IMR-90 (cell line): ENCODE measurements at regions not wholly inside any gene's neighbourhood (a gene's known extent, or its start where the extent isn't known, plus 50 kb on each side); places are given as distances from the start of the nearest gene placed in this dataset.

Experiments
- ATAC-seq: fragments of 200-7000 bp; cut with Tn5 transposase; 2 replicates; pipeline ENCODE4 v1.9.1; 2020; ENCODE audit warnings: low read depth, mild to moderate bottlenecking, moderate library complexity
- BruUV-seq: library from RNA; stranded (reverse); fragments of 400-500 nt; replicated peaks from 2 replicates; lab custom pipeline; 2021; lab: Mats Ljungman, UMichigan
- CTCF ChIA-PET: fragments of 300-600 bp; formaldehyde crosslinking; extraction: SDS; loops from one replicate; lab custom pipeline; 2021; ENCODE audit warnings: antibody characterized with exemption; lab: Yijun Ruan, JAX
- POLR2A ChIA-PET: fragments of 300-600 bp; sonication (Branson Sonifier 250); formaldehyde crosslinking; loops from one replicate; lab custom pipeline; 2022; ENCODE audit warnings: antibody characterized with exemption; ENCODE audit not compliant: unreplicated experiment; lab: Charles Lee
- DNase-seq: peaks from one replicate; pipeline ENCODE4 v3.0.0; 2013
- H2AFZ ChIP-seq: replicated peaks from 2 replicates; pipeline ENCODE3; 2013; ENCODE audit warnings: low read length, mild to moderate bottlenecking; ENCODE audit not compliant: poor library complexity
- H2AK5ac ChIP-seq: 2 replicates; pipeline ENCODE4 v1.6.1; 2013; ENCODE audit warnings: low read depth, low read length, inconsistent platforms
- H2AK9ac ChIP-seq: replicated peaks from 2 replicates; pipeline ENCODE3; 2013; ENCODE audit warnings: mild to moderate bottlenecking, low read depth, low read length, moderate library complexity; ENCODE audit not compliant: poor library complexity
- H2BK120ac ChIP-seq: 2 replicates; pipeline ENCODE4 v1.6.1; 2013; ENCODE audit warnings: low read depth, low read length, inconsistent platforms
- H2BK15ac ChIP-seq: 3 replicates; pipeline ENCODE4 v1.6.1; 2013; ENCODE audit warnings: low read depth, low read length, inconsistent platforms
- H2BK20ac ChIP-seq: 2 replicates; pipeline ENCODE4 v1.6.1; 2013; ENCODE audit warnings: low read depth, mild to moderate bottlenecking, inconsistent platforms, low read length, moderate library complexity
- H2BK5ac ChIP-seq: 2 replicates; pipeline ENCODE4 v1.6.1; 2013; ENCODE audit warnings: mild to moderate bottlenecking, low read depth, low read length, inconsistent platforms; ENCODE audit not compliant: poor library complexity, severe bottlenecking
- H3K14ac ChIP-seq: replicated peaks from 2 replicates; pipeline ENCODE4 v1.6.1; 2013; ENCODE audit warnings: low read depth, low read length, inconsistent platforms
- H3K18ac ChIP-seq: 2 replicates; pipeline ENCODE4 v1.6.1; 2013; ENCODE audit warnings: low read depth, low read length, control low read depth
- H3K23ac ChIP-seq: 2 replicates; pipeline ENCODE4 v1.6.1; 2013; ENCODE audit warnings: low read depth, low read length, inconsistent platforms
- H3K27ac ChIP-seq: 2 replicates; pipeline ENCODE4 v1.5.1; 2013; ENCODE audit warnings: mild to moderate bottlenecking, control low read depth, low read length; ENCODE audit not compliant: insufficient read depth
- H3K27me3 ChIP-seq: 2 replicates; pipeline ENCODE4 v1.6.1; 2013; ENCODE audit warnings: low read length; ENCODE audit not compliant: control insufficient read depth, insufficient read depth
- H3K36me3 ChIP-seq: 2 replicates; pipeline ENCODE4 v1.6.1; 2013; ENCODE audit warnings: low read length, mixed read lengths; ENCODE audit not compliant: control insufficient read depth, insufficient read depth
- H3K4ac ChIP-seq: 2 replicates; pipeline ENCODE4 v1.6.1; 2013; ENCODE audit warnings: low read depth, low read length, inconsistent platforms
- H3K4me1 ChIP-seq: 2 replicates; pipeline ENCODE4 v1.6.1; 2013; ENCODE audit warnings: low read length, mixed read lengths; ENCODE audit not compliant: control insufficient read depth, insufficient read depth
- H3K4me2 ChIP-seq: 2 replicates; pipeline ENCODE4 v1.6.1; 2013; ENCODE audit warnings: low read depth, mild to moderate bottlenecking, control low read depth, low read length, moderate library complexity
- H3K4me3 ChIP-seq: 2 replicates; pipeline ENCODE4 v1.5.1; 2013; ENCODE audit warnings: low read depth, mild to moderate bottlenecking, control low read depth, low read length, moderate library complexity; ENCODE audit not compliant: insufficient read depth
- H3K56ac ChIP-seq: 2 replicates; pipeline ENCODE4 v1.6.1; 2013; ENCODE audit warnings: low read length, inconsistent platforms; ENCODE audit not compliant: insufficient read depth; ENCODE audit errors: extremely low read depth
- H3K79me1 ChIP-seq, 2 experiments: 2 replicates each; pipeline ENCODE4 v1.6.1; 2013; ENCODE audit warnings: low read length in 2 of 2, inconsistent platforms in 1 of 2, low read depth in 1 of 2
- H3K9ac ChIP-seq: 2 replicates; pipeline ENCODE4 v1.6.1; 2013; ENCODE audit warnings: low read depth, low read length, control low read depth
- H3K9me1 ChIP-seq: 2 replicates; pipeline ENCODE4 v1.6.1; 2013; ENCODE audit warnings: low read length, inconsistent platforms; ENCODE audit not compliant: insufficient read depth
- H3K9me3 ChIP-seq: 2 replicates; pipeline ENCODE4 v1.6.1; 2013; ENCODE audit warnings: low read length; ENCODE audit not compliant: control insufficient read depth, insufficient read depth
- H4K20me1 ChIP-seq: 2 replicates; pipeline ENCODE4 v1.6.1; 2013; ENCODE audit warnings: low read length, inconsistent platforms; ENCODE audit not compliant: insufficient read depth
- H4K5ac ChIP-seq: 2 replicates; pipeline ENCODE4 v1.6.1; 2013; ENCODE audit warnings: mild to moderate bottlenecking, low read depth, low read length, control low read depth
- H4K8ac ChIP-seq, 2 experiments: 2 replicates each; pipeline ENCODE4 v1.6.1; 2013; ENCODE audit warnings: low read depth in 2 of 2, low read length in 2 of 2, control low read depth in 1 of 2, inconsistent platforms in 1 of 2
- H4K91ac ChIP-seq: 2 replicates; pipeline ENCODE4 v1.6.1; 2013; ENCODE audit warnings: low read depth, low read length, inconsistent platforms; ENCODE audit not compliant: insufficient read depth
- BHLHE40 ChIP-seq: fragments of 150-350 bp; IDR thresholded peaks from 2 replicates; pipeline ENCODE4 v1.6.1; 2016; ENCODE audit warnings: mild to moderate bottlenecking, low read depth, low read length
- CEBPB ChIP-seq: IDR thresholded peaks from 2 replicates; pipeline ENCODE4 v1.6.1; 2012; ENCODE audit warnings: low read depth, low read length, improper control_type of control experiment
- CTCF ChIP-seq: conservative IDR thresholded peaks from 2 replicates; pipeline ENCODE4 v1.5.1; 2012; ENCODE audit warnings: mild to moderate bottlenecking, low read depth, low read length, improper control_type of control experiment
- ELK1 ChIP-seq: fragments of 150-350 bp; IDR thresholded peaks from 2 replicates; pipeline ENCODE4 v1.6.1; 2016; ENCODE audit warnings: low read depth, mild to moderate bottlenecking, low read length, moderate library complexity, borderline replicate concordance
- FOS ChIP-seq: fragments of 150-350 bp; IDR thresholded peaks from 2 replicates; pipeline ENCODE4 v1.6.1; 2016; ENCODE audit warnings: low read depth, low read length
- MXI1 ChIP-seq: IDR thresholded peaks from 2 replicates; pipeline ENCODE4 v1.6.1; 2012; ENCODE audit warnings: low read depth, mild to moderate bottlenecking, low read length, moderate library complexity, borderline replicate concordance
- NFE2L2 ChIP-seq: fragments of 150-350 bp; IDR thresholded peaks from 2 replicates; pipeline ENCODE4 v1.6.1; 2016; ENCODE audit warnings: low read depth, mild to moderate bottlenecking, low read length
- POLR2A ChIP-seq: IDR thresholded peaks from 2 replicates; pipeline ENCODE4 v1.6.1; 2012; ENCODE audit warnings: mild to moderate bottlenecking, low read depth, low read length
- RAD21 ChIP-seq: IDR thresholded peaks from 2 replicates; pipeline ENCODE4 v1.6.1; 2012; ENCODE audit warnings: low read length, improper control_type of control experiment
- RCOR1 ChIP-seq: IDR thresholded peaks from 2 replicates; pipeline ENCODE4 v1.6.1; 2012; ENCODE audit warnings: mild to moderate bottlenecking, low read length, improper control_type of control experiment; ENCODE audit not compliant: insufficient replicate concordance
- RFX5 ChIP-seq: IDR thresholded peaks from 2 replicates; pipeline ENCODE4 v1.8.0; 2012; ENCODE audit warnings: low read depth, mild to moderate bottlenecking, low read length, moderate library complexity
- SMC3 ChIP-seq: fragments of 150-350 bp; IDR thresholded peaks from 2 replicates; pipeline ENCODE4 v1.6.1; 2016; ENCODE audit warnings: low read depth, mild to moderate bottlenecking, antibody characterized with exemption, low read length, moderate library complexity
- USF2 ChIP-seq: fragments of 150-350 bp; IDR thresholded peaks from 2 replicates; pipeline ENCODE4 v1.6.1; 2017; ENCODE audit warnings: mild to moderate bottlenecking, antibody characterized with exemption, low read length, low read depth
- WGBS, 2 experiments: methylation state at CpG; one replicate each; pipeline versions ENCODE4 v1.1.5 to v1.1.7; 2013; ENCODE audit warnings: missing lambda C conversion rate in 2 of 2; ENCODE audit not compliant: insufficient read length in 1 of 2; ENCODE audit errors: extremely low coverage in 2 of 2; 5-methylcytosine and 5-hydroxymethylcytosine counted together
- dilution Hi-C: fragments of 300-500 bp; cut with HindIII; formaldehyde crosslinking; loops from one replicate; pipeline ENCODE4 v1.14.3; 2018; ENCODE audit warnings: low sequenced_read_pairs; ENCODE audit not compliant: unreplicated experiment
- in situ Hi-C: fragments of 300-500 bp; cut with MboI; formaldehyde crosslinking; loops from 3 replicates; pipeline ENCODE4 v1.14.3; 2019; ENCODE audit warnings: low sequenced_read_pairs, inconsistent platforms, mixed read lengths
- intact Hi-C: fragments of 100-400 bp; cut with micrococcal nuclease; formaldehyde crosslinking; loops from 2 replicates; pipeline ENCODE4 v1.10.0; 2022

- Histone ChIP-seq H3K9ac (no peak overlapping the region), H3K18ac (no peak overlapping the region), H2BK120ac (no peak overlapping the region), H3K27me3 (no peaks in the 10 kb centered on the region; the same call in 1 of the 2 replicates), H3K79me1 (no peaks in the 10 kb centered on the region), H4K5ac (no peak overlapping the region), H2BK5ac (no peak overlapping the region), H2BK15ac (no peak overlapping the region), H4K8ac (no peak overlapping the region), H4K20me1 (no peaks in the 10 kb centered on the region), H3K27ac (no peak overlapping the region), H3K4me1 (no peaks in the 10 kb centered on the region), H3K56ac (no peak overlapping the region), H2AK5ac (no peak overlapping the region), H3K4me3 (no peak overlapping the region), H3K14ac (no peak overlapping the region), H2AK9ac (no peak overlapping the region), H4K91ac (no peak overlapping the region), H3K36me3 (no peaks in the 10 kb centered on the region), H3K9me3 (no peaks in the 10 kb centered on the region), H3K4ac (no peak overlapping the region), H2AFZ (no peak overlapping the region), H3K23ac (no peak overlapping the region), H2BK20ac (no peak overlapping the region), H3K4me2 (no peak overlapping the region), H3K9me1 (no peaks in the 10 kb centered on the region)
- in situ Hi-C loops, result no loop called here
- TF ChIP-seq RFX5 (no peak), RCOR1 (no peak), NFE2L2 (no peak), RAD21 (no peak), CTCF (no peak), SMC3 (no peak), USF2 (no peak), MXI1 (no peak), ELK1 (no peak), BHLHE40 (no peak), FOS (no peak), POLR2A (no peak), CEBPB (no peak)
- intact Hi-C loops, result no loop called here
- WGBS, 2 experiments, result no CpG with 5 or more reads among the region's 2 CpGs
- ATAC-seq, result no peak
- POLR2A ChIA-PET, result no interaction called here
- dilution Hi-C loops, result no loop called here
- DNase-seq, result no peak
- CTCF ChIA-PET, result no interaction called here
- BruUV-seq, result no TSS peak
Observed at GRCh38 chr1:147812799-147813198, 52.4 kb upstream of the GJA5 start.
